ENCODE measurements at regions not wholly inside any gene's neighbourhood (a gene's known extent, or its start where the extent isn't known, plus 50 kb on each side); places are given as distances from the start of the nearest gene placed in this dataset.

- DNase-seq = no peak
- no peaks in the 10 kb centered on the region for H3K9me3 ChIP-seq
- no peaks in the 10 kb centered on the region for H3K4me1 ChIP-seq (ENCODE audit: low read depth)
- intact Hi-C loops (cut with DNase I, micrococcal nuclease) = no loop called here
- no peak for ATAC-seq
- no peaks in the 10 kb centered on the region for H3K36me3 ChIP-seq (ENCODE audit: low read depth)
- no peak overlapping the region for H3K4me3 ChIP-seq
- TF ChIP-seq CTCF (IDR thresholded peaks at IDR 0.05) = no peak
Measured at GRCh38 chr2:144848423-144848822, 328.5 kb upstream of the ZEB2 start.

GRCh38 chr2:144847347-144848080 is 327.6 kb upstream of the ZEB2 start:
- DNase-seq = no peak
- TF ChIP-seq CTCF (IDR thresholded peaks at IDR 0.05) = no peak

GRCh38 chr2:144836635-144837350 is 316.9 kb upstream of the ZEB2 start:
- Histone ChIP-seq H3K36me3 (ENCODE audit: low read depth) (no peaks in the 10 kb centered on the region), H3K9me3 (no peaks in the 10 kb centered on the region), H3K4me1 (ENCODE audit: low read depth) (no peaks in the 10 kb centered on the region), H3K4me3 (no peak overlapping the region)
- no peak for TF ChIP-seq CTCF (IDR thresholded peaks at IDR 0.05)
- intact Hi-C loops (cut with DNase I, micrococcal nuclease) = no loop called here
- no peak for ATAC-seq
- no peak for DNase-seq

More at GRCh38 chr2:144847347-144848080, 327.6 kb upstream of the ZEB2 start:
- H3K4me3 ChIP-seq = no peak overlapping the region
- intact Hi-C loops (cut with DNase I, micrococcal nuclease) = no loop called here
- no peaks in the 10 kb centered on the region for H3K36me3 ChIP-seq (ENCODE audit: low read depth)
- no peaks in the 10 kb centered on the region for H3K9me3 ChIP-seq
- H3K4me1 ChIP-seq (ENCODE audit: low read depth) = no peaks in the 10 kb centered on the region
- ATAC-seq = no peak

- no peaks in the 10 kb centered on the region for H3K36me3 ChIP-seq (ENCODE audit: low read depth)
- intact Hi-C loops (cut with DNase I, micrococcal nuclease) = no loop called here
- no peaks in the 10 kb centered on the region for H3K4me1 ChIP-seq (ENCODE audit: low read depth)
- H3K9me3 ChIP-seq = no peaks in the 10 kb centered on the region
- ATAC-seq (no peak), DNase-seq (no peak)
- TF ChIP-seq CTCF (IDR thresholded peaks at IDR 0.05) = no peak
- no peak overlapping the region for H3K4me3 ChIP-seq
Measured at GRCh38 chr2:144835634-144836350, 315.9 kb upstream of the ZEB2 start.

GRCh38 chr2:144834998-144835633 is 315.2 kb upstream of the ZEB2 start:
- TF ChIP-seq CTCF (IDR thresholded peaks at IDR 0.05) = no peak
- Histone ChIP-seq H3K9me3 (no peaks in the 10 kb centered on the region), H3K36me3 (ENCODE audit: low read depth) (no peaks in the 10 kb centered on the region), H3K4me1 (ENCODE audit: low read depth) (no peaks in the 10 kb centered on the region), H3K4me3 (no peak overlapping the region)
- ATAC-seq = no peak
- peak in 1 of 3 donors; percentile 10 for DNase-seq
- intact Hi-C loops (cut with DNase I, micrococcal nuclease) = no loop called here

Measured in mucosa of descending colon (tissue), 3 donors.